HG03354 (cell line): ENCODE measurements at regions not wholly inside any gene's neighbourhood (a gene's known extent, or its start where the extent isn't known, plus 50 kb on each side); places are given as distances from the start of the nearest gene placed in this dataset.

ENCODE experiments used
- ATAC-seq: cut with Tn5 transposase; IDR thresholded peaks from one replicate; pipeline ENCODE4 v1.9.1; 2021; ENCODE audit warnings: mild to moderate bottlenecking; ENCODE audit not compliant: unreplicated experiment, poor library complexity, severe bottlenecking

- ATAC-seq = no peak
Measured at GRCh38 chr2:66782780-66783361, 347.9 kb downstream of the MEIS1 start.

GRCh38 chr2:66789741-66790140 is 354.8 kb downstream of the MEIS1 start:
- no peak for ATAC-seq

GRCh38 chr2:66790651-66791181 is 355.8 kb downstream of the MEIS1 start:
- no peak for ATAC-seq

GRCh38 chr2:66794070-66794469 is 359.1 kb downstream of the MEIS1 start:
- ATAC-seq = no peak

- ATAC-seq = no peak
Measured at GRCh38 chr2:66794551-66794950, 359.6 kb downstream of the MEIS1 start.

GRCh38 chr2:66802877-66803276 is 368.0 kb downstream of the MEIS1 start:
- no peak for ATAC-seq

GRCh38 chr2:66803726-66804125 is 368.8 kb downstream of the MEIS1 start:
- ATAC-seq = no peak

- ATAC-seq = no peak
Measured at GRCh38 chr2:66805016-66805865, 370.3 kb downstream of the MEIS1 start.

GRCh38 chr2:66805968-66806367 is 371.0 kb downstream of the MEIS1 start:
- no peak for ATAC-seq

GRCh38 chr2:66813525-66813924 is 378.6 kb downstream of the MEIS1 start:
- ATAC-seq = no peak

- no peak for ATAC-seq
Measured at GRCh38 chr2:66813976-66814375, 379.1 kb downstream of the MEIS1 start.

- no peak for ATAC-seq
Measured at GRCh38 chr2:66814916-66815315, 380.0 kb downstream of the MEIS1 start.

GRCh38 chr2:66815886-66816285 is 381.0 kb downstream of the MEIS1 start:
- ATAC-seq = no peak

GRCh38 chr2:66821168-66821567 is 386.2 kb downstream of the MEIS1 start:
- ATAC-seq = no peak

- ATAC-seq = no peak
Measured at GRCh38 chr2:66822186-66822585, 387.3 kb downstream of the MEIS1 start.

- no peak for ATAC-seq
Measured at GRCh38 chr2:66824926-66825325, 390.0 kb downstream of the MEIS1 start.

GRCh38 chr2:66827851-66828250 is 392.9 kb downstream of the MEIS1 start:
- no peak for ATAC-seq

GRCh38 chr2:66828876-66829275 is 394.0 kb downstream of the MEIS1 start:
- no peak for ATAC-seq

GRCh38 chr2:66830881-66831280 is 396.0 kb downstream of the MEIS1 start:
- no peak for ATAC-seq

GRCh38 chr2:66832646-66833435 is 397.9 kb downstream of the MEIS1 start:
- no peak for ATAC-seq
